Retinal pigment epithelial cell (primary cell): ENCODE measurements at regions not wholly inside any gene's neighbourhood (a gene's known extent, or its start where the extent isn't known, plus 50 kb on each side); places are given as distances from the start of the nearest gene placed in this dataset.
A peak's percentile ranks its signal among the peaks of the same experiment; 100 is the strongest.

Experiments
- DNase-seq: peaks from one replicate; pipeline ENCODE4 v3.0.0-alpha.2; 2010; ENCODE audit warnings: low read depth
- H3K4me3 ChIP-seq: 2 replicates; pipeline ENCODE4 v1.5.1; 2011; ENCODE audit warnings: mild to moderate bottlenecking, low read length, control low read depth, moderate library complexity
- TF ChIP-seq, protein P1 (sequence below): conservative IDR thresholded peaks from 2 replicates; pipeline ENCODE4 v1.5.1; 2011; ENCODE audit warnings: low read depth, low read length, control low read depth, inconsistent platforms

DNA sequence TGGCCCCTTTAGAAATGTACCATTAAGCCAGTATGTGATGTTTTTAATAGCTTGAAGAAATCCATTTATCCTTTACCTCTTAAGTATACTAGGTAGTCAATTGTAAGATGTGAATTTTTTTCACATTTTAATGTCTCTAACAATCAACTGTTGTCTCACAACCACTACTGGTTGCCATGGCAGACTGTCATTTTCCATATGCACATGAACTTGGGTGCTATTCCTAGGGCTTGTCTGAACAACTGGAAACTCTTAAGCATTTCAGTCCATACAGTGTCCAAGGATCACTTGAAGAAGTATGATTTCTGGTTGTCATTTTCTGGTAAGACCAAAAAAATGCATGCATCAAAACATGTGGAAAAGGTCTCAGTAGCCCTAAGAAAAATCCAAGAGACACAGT, 315.1 kb downstream of the HHIPL2 start:
- TF ChIP-seq, protein P1, sequence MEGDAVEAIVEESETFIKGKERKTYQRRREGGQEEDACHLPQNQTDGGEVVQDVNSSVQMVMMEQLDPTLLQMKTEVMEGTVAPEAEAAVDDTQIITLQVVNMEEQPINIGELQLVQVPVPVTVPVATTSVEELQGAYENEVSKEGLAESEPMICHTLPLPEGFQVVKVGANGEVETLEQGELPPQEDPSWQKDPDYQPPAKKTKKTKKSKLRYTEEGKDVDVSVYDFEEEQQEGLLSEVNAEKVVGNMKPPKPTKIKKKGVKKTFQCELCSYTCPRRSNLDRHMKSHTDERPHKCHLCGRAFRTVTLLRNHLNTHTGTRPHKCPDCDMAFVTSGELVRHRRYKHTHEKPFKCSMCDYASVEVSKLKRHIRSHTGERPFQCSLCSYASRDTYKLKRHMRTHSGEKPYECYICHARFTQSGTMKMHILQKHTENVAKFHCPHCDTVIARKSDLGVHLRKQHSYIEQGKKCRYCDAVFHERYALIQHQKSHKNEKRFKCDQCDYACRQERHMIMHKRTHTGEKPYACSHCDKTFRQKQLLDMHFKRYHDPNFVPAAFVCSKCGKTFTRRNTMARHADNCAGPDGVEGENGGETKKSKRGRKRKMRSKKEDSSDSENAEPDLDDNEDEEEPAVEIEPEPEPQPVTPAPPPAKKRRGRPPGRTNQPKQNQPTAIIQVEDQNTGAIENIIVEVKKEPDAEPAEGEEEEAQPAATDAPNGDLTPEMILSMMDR = no peak
- no peak for DNase-seq
- no peak overlapping the region for H3K4me3 ChIP-seq

- TF ChIP-seq, protein P1 = no peak
- H3K4me3 ChIP-seq = no peak overlapping the region
- no peak for DNase-seq
Measured at GRCh38 chr1:222229672-222230312, 318.1 kb downstream of the HHIPL2 start.

DNA sequence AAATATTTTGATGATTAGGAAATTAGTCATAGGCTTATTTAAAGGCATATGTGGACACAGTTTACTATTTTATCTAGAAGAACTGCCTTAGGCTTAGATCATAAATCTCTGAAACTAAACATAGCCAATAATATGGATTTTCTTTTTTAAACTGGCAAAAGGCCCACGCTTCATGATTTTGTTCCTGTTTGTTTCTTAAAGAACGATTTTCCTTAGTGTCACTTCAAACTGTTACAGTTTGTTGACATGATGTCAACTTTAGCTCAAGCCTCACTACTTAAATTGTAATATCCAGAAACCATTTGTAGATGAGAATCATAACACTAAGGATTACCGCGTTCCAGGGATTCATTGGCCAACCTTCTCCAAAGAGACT, 322.6 kb downstream of the HHIPL2 start:
- no peak overlapping the region for H3K4me3 ChIP-seq
- no peak for DNase-seq
- TF ChIP-seq, protein P1 = no peak

DNA sequence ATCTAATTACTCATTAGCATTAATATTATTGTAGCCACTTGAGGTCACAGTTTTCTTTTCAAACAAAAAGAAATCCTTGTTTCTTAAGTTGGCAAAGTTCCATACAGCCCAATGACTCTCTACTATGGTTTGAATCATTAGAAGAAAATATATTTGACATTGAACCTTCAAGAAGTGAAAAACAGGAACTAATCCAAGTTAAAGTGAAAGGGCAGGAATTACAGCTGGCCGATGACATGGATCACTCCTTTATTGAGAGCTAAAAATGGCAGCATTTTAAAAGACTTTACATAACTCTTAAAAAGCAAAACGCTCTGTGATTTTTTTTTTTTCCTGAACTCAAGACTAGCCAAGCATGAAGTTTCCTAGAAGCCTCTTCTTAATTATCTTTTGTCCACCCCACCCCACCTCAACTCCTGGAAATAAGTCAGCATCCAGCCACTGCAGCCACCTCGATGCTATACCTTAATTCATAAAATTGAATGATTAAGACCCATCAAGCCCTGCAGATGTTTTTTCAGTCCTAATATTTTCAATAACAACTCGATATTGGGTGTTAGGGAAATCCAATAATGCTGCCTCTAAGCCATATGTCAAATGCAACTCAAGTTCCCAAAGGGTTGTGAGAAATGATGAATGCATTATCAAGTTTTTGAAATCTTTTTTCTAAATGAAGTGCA, 323.1 kb downstream of the HHIPL2 start:
- TF ChIP-seq, protein P1 = no peak
- peak; percentile 60 for DNase-seq
- H3K4me3 ChIP-seq = no peak overlapping the region

GRCh38 chr1:222224156-222224555, 323.7 kb downstream of the HHIPL2 start:
- no peak for DNase-seq
- no peak overlapping the region for H3K4me3 ChIP-seq
- TF ChIP-seq, protein P1 = no peak

GRCh38 chr1:222223010-222223409, 324.9 kb downstream of the HHIPL2 start:
- TF ChIP-seq, protein P1 = no peak
- DNase-seq = no peak
- H3K4me3 ChIP-seq = no peak overlapping the region

- DNase-seq = no peak
- no peak overlapping the region for H3K4me3 ChIP-seq
- TF ChIP-seq, protein P1 = no peak
Measured at GRCh38 chr1:222216255-222216754, 331.6 kb downstream of the HHIPL2 start.
